WI38 (cell line): ENCODE measurements at regions not wholly inside any gene's neighbourhood (a gene's known extent, or its start where the extent isn't known, plus 50 kb on each side); places are given as distances from the start of the nearest gene placed in this dataset.

Source experiments
- H3K4me3 ChIP-seq: 2 replicates; pipeline ENCODE4 v1.5.1; 2011; ENCODE audit warnings: low read depth, mild to moderate bottlenecking, control low read depth, low read length
- CTCF ChIP-seq: IDR thresholded peaks from 2 replicates; pipeline ENCODE4 v1.5.1; 2012; ENCODE audit warnings: low read depth, mild to moderate bottlenecking, control low read depth, low read length

- no peak overlapping the region for H3K4me3 ChIP-seq
- TF ChIP-seq CTCF, result no peak
Measured at GRCh38 chr5:109935833-109936490, 246.2 kb downstream of the MAN2A1 start.

- H3K4me3 ChIP-seq, result no peak overlapping the region
- TF ChIP-seq CTCF, result no peak
Measured at GRCh38 chr5:109936996-109937395, 247.3 kb downstream of the MAN2A1 start.

- H3K4me3 ChIP-seq, result no peak overlapping the region
Measured at GRCh38 chr5:109937951-109938350, 248.2 kb downstream of the MAN2A1 start.

GRCh38 chr5:109938453-109938852 is 248.7 kb downstream of the MAN2A1 start:
- H3K4me3 ChIP-seq, result no peak overlapping the region
- TF ChIP-seq CTCF, result no peak

More at GRCh38 chr5:109937951-109938350, 248.2 kb downstream of the MAN2A1 start:
- no peak for TF ChIP-seq CTCF

GRCh38 chr5:109939116-109939682 is 249.5 kb downstream of the MAN2A1 start:
- TF ChIP-seq CTCF, result no peak
- H3K4me3 ChIP-seq, result no peak overlapping the region

- no peak overlapping the region for H3K4me3 ChIP-seq
- TF ChIP-seq CTCF, result no peak
Measured at GRCh38 chr5:109942646-109943045, 252.9 kb downstream of the MAN2A1 start.

- no peak for TF ChIP-seq CTCF
- no peak overlapping the region for H3K4me3 ChIP-seq
Measured at GRCh38 chr5:109943701-109944235, 254.0 kb downstream of the MAN2A1 start.
